Prostate gland (tissue), 2 donors: ENCODE measurements at regions not wholly inside any gene's neighbourhood (a gene's known extent, or its start where the extent isn't known, plus 50 kb on each side); places are given as distances from the start of the nearest gene placed in this dataset.

Experiments
- POLR2A ChIP-seq: fragments of 450-650 bp; IDR thresholded peaks from one replicate; pipeline ENCODE4 v1.6.1; 2016; ENCODE audit warnings: antibody characterized with exemption, mild to moderate bottlenecking
- POLR2AphosphoS5 ChIP-seq: sonication (generic); formaldehyde crosslinking; IDR thresholded peaks from one replicate; pipeline ENCODE4 v1.6.1; 2017; ENCODE audit warnings: antibody characterized with exemption
- TF ChIP-seq, protein P1 (sequence below), 4 experiments: fragments of 200-600 bp in 2 of 4; fragments of 450-650 bp in 2 of 4; sonication (generic) in 2 of 4; IDR thresholded peaks; 1 replicate in 3 of 4; 2 replicates in 1 of 4; pipeline ENCODE4 v1.5.1; 2016 to 2019; ENCODE audit warnings: antibody characterized with exemption in 4 of 4, mild to moderate bottlenecking in 2 of 4, moderate library complexity in 2 of 4

DNA sequence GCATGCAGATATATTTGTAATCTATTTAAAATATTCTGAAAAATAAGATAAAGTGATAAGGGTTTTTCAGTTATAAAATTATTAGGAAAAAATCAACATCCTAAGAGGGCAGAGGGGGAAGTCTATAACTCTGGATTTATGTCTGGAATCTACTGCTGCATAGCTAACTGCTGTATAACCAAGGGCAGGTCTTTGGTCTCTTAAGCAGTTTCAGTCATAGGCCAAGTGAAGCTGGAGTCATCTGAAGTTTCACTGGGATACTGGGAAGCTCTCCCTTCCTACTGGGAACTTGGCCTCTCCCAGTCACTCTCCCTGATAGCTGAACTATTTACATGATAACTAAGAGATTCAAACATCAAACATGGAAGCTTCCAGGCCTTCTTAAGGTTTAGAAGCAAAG, 1409.9 kb upstream of the PCDH7 start:
- TF ChIP-seq, protein P1, sequence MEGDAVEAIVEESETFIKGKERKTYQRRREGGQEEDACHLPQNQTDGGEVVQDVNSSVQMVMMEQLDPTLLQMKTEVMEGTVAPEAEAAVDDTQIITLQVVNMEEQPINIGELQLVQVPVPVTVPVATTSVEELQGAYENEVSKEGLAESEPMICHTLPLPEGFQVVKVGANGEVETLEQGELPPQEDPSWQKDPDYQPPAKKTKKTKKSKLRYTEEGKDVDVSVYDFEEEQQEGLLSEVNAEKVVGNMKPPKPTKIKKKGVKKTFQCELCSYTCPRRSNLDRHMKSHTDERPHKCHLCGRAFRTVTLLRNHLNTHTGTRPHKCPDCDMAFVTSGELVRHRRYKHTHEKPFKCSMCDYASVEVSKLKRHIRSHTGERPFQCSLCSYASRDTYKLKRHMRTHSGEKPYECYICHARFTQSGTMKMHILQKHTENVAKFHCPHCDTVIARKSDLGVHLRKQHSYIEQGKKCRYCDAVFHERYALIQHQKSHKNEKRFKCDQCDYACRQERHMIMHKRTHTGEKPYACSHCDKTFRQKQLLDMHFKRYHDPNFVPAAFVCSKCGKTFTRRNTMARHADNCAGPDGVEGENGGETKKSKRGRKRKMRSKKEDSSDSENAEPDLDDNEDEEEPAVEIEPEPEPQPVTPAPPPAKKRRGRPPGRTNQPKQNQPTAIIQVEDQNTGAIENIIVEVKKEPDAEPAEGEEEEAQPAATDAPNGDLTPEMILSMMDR (IDR thresholded peaks at IDR 0.05), result no peak
- TF ChIP-seq POLR2AphosphoS5 (no peak), POLR2A (no peak)
